GM12878 (cell line): ENCODE measurements at regions not wholly inside any gene's neighbourhood (a gene's known extent, or its start where the extent isn't known, plus 50 kb on each side); places are given as distances from the start of the nearest gene placed in this dataset.

ENCODE experiments used
- ATAC-seq: fragments of 200-7000 bp; cut with Tn5 transposase; 3 replicates; pipeline ENCODE4 v1.9.1; 2020; ENCODE audit warnings: mild to moderate bottlenecking, moderate library complexity
- BruUV-seq: library from RNA; stranded (reverse); fragments of 400-500 nt; replicated peaks from 2 replicates; lab custom pipeline; 2021; lab: Mats Ljungman, UMichigan
- CTCF ChIA-PET: fragments of 300-600 bp; sonication (Branson Sonifier 250); formaldehyde crosslinking; extraction: SDS; loops from one replicate; lab custom pipeline; 2021; ENCODE audit warnings: inconsistent platforms; lab: Yijun Ruan, JAX
- POLR2A ChIA-PET: fragments of 350-600 bp; formaldehyde crosslinking; extraction: SDS; loops from one replicate; lab custom pipeline; 2021; ENCODE audit warnings: inconsistent platforms; lab: Charles Lee
- RAD21 ChIA-PET: fragments of 300-600 bp; sonication (Branson Sonifier 250); formaldehyde crosslinking; loops from one replicate; lab custom pipeline; 2023; ENCODE audit warnings: antibody characterized with exemption; ENCODE audit not compliant: unreplicated experiment; lab: Charles Lee
- SMC1A ChIA-PET: fragments of 300-600 bp; sonication (Branson Sonifier 250); formaldehyde crosslinking; loops from one replicate; lab custom pipeline; 2023; ENCODE audit not compliant: unreplicated experiment, uncharacterized antibody; lab: Charles Lee
- DNase-seq: peaks from one replicate; pipeline ENCODE4 v3.0.0-alpha.2; 2011; ENCODE audit warnings: low read depth, low spot score
- FAIRE-seq: peaks from 3 replicates; lab custom pipeline; 2011; peaks lifted over from hg19 to GRCh38; lab: Jason Lieb, UNC
- H2AFZ ChIP-seq: 2 replicates; pipeline ENCODE4 v1.6.0; 2011; ENCODE audit warnings: low read depth, low read length, control low read depth; ENCODE audit not compliant: control insufficient read depth
- H3K27ac ChIP-seq: 2 replicates; pipeline ENCODE4 v1.5.1; 2011; ENCODE audit warnings: control low read depth; ENCODE audit not compliant: control insufficient read depth, insufficient read depth
- H3K27me3 ChIP-seq, 2 experiments: replicated peaks in 1 of 2; 2 replicates each; pipeline versions ENCODE4 v1.6.0 to v1.6.1; 2011; ENCODE audit warnings: low read length in 1 of 2; ENCODE audit not compliant: control insufficient read depth in 2 of 2, insufficient read depth in 2 of 2
- H3K36me3 ChIP-seq, 2 experiments: 2 replicates each; pipeline ENCODE4 v1.5.1; 2011; ENCODE audit warnings: low read length in 1 of 2; ENCODE audit not compliant: control insufficient read depth in 2 of 2, insufficient read depth in 2 of 2
- H3K4me1 ChIP-seq: 2 replicates; pipeline ENCODE4 v1.6.1; 2011; ENCODE audit warnings: mild to moderate bottlenecking, low read length, moderate library complexity, mixed read lengths; ENCODE audit not compliant: control insufficient read depth, insufficient read depth
- H3K4me2 ChIP-seq: 2 replicates; pipeline ENCODE4 v1.6.0; 2011; ENCODE audit warnings: control low read depth; ENCODE audit not compliant: control insufficient read depth, insufficient read depth
- H3K4me3 ChIP-seq: fragments of 200-600 bp; sonication (generic); 2 replicates; pipeline ENCODE4 v1.5.1; 2016
- H3K79me2 ChIP-seq: 2 replicates; pipeline ENCODE4 v1.6.0; 2011; ENCODE audit warnings: low read length; ENCODE audit not compliant: control insufficient read depth, insufficient read depth
- H3K9ac ChIP-seq: 2 replicates; pipeline ENCODE4 v1.8.0; 2011; ENCODE audit warnings: low read length, control low read depth, mixed read lengths; ENCODE audit not compliant: control insufficient read depth, insufficient read depth
- H3K9me3 ChIP-seq: replicated peaks from 3 replicates; pipeline ENCODE4 v1.5.1; 2011; ENCODE audit warnings: mild to moderate bottlenecking, low read length; ENCODE audit not compliant: control insufficient read depth, insufficient read depth
- H4K20me1 ChIP-seq: 2 replicates; pipeline ENCODE4 v1.6.0; 2011; ENCODE audit not compliant: control insufficient read depth, insufficient read depth
- ATF2 ChIP-seq: IDR thresholded peaks from 2 replicates; pipeline ENCODE4 v1.6.1; 2012; ENCODE audit warnings: low read length, inconsistent platforms
- BCL11A ChIP-seq: IDR thresholded peaks from 2 replicates; pipeline ENCODE4 v1.6.1; 2011; ENCODE audit warnings: low read depth, low read length
- E2F4 ChIP-seq: IDR thresholded peaks from 2 replicates; pipeline ENCODE4 v1.6.1; 2012; ENCODE audit warnings: low read depth, low read length, improper control_type of control experiment
- IKZF1 ChIP-seq: fragments of 450-650 bp; conservative IDR thresholded peaks from 2 replicates; pipeline ENCODE4 v1.6.1; 2017; ENCODE audit warnings: antibody characterized with exemption, mild to moderate bottlenecking
- JUND ChIP-seq: IDR thresholded peaks from 2 replicates; pipeline ENCODE4 v1.6.1; 2012; ENCODE audit warnings: low read depth, mild to moderate bottlenecking, low read length, improper control_type of control experiment, moderate library complexity
- KDM1A ChIP-seq: fragments of 200-600 bp; sonication (generic); IDR thresholded peaks from 2 replicates; pipeline ENCODE4 v1.6.1; 2016; ENCODE audit warnings: borderline replicate concordance
- KLF5 ChIP-seq: fragments of 450-650 bp; IDR thresholded peaks from 2 replicates; pipeline ENCODE4 v1.6.1; 2014; ENCODE audit warnings: mild to moderate bottlenecking; ENCODE audit not compliant: partially characterized antibody
- PML ChIP-seq: IDR thresholded peaks from 2 replicates; pipeline ENCODE4 v1.6.1; 2012; ENCODE audit warnings: low read length, inconsistent platforms
- RBBP5 ChIP-seq: fragments of 200-600 bp; sonication (generic); conservative IDR thresholded peaks from 2 replicates; pipeline ENCODE4 v1.6.1; 2016
- RCOR1 ChIP-seq: conservative IDR thresholded peaks from 2 replicates; pipeline ENCODE4 v1.6.1; 2012; ENCODE audit warnings: low read depth, low read length, improper control_type of control experiment
- SMC3 ChIP-seq: IDR thresholded peaks from 2 replicates; pipeline ENCODE4 v1.6.1; 2011; ENCODE audit warnings: low read length, improper control_type of control experiment, borderline replicate concordance
- TAF1 ChIP-seq: IDR thresholded peaks from 2 replicates; pipeline ENCODE4 v1.6.1; 2011; ENCODE audit warnings: mild to moderate bottlenecking, low read depth, low read length, borderline replicate concordance
- TCF12 ChIP-seq: IDR thresholded peaks from 2 replicates; pipeline ENCODE4 v1.6.1; 2011; ENCODE audit warnings: low read depth, mild to moderate bottlenecking, low read length
- WGBS: methylation state at CpG from one replicate; pipeline ENCODE4 v1.1.6; 2016; ENCODE audit warnings: low lambda C conversion rate; ENCODE audit not compliant: insufficient replicate concordance, insufficient coverage; ENCODE audit errors: missing lambda C conversion rate; 5-methylcytosine and 5-hydroxymethylcytosine counted together
- in situ Hi-C: fragments of 300-500 bp; cut with MboI; formaldehyde crosslinking; loops from 9 replicates; pipeline ENCODE4 v1.14.3; 2018; ENCODE audit warnings: mixed read lengths
- intact Hi-C: fragments of 100-400 bp; cut with micrococcal nuclease; formaldehyde crosslinking; loops from one replicate; pipeline ENCODE4 v1.14.2; 2022; ENCODE audit not compliant: unreplicated experiment

GRCh38 chr2:221874444-221874843 is 302.3 kb upstream of the EPHA4 start:
- no peak for ATAC-seq

More at GRCh38 chr2:221874444-221874843, 302.3 kb upstream of the EPHA4 start:
- no peaks in the 10 kb centered on the region for H4K20me1 ChIP-seq
- ChIA-PET SMC1A (no interaction called here), CTCF (interaction anchor here (0.5 kb wide), 1 partner anchor 1708 kb away, joined by 3 read pairs; no protein-coding TSS in a partner anchor), POLR2A (no interaction called here)
- FAIRE-seq, result no peak
- no peaks in the 10 kb centered on the region for H3K36me3 ChIP-seq
- no peak overlapping the region for H3K27ac ChIP-seq
- H3K9me3 ChIP-seq, result no peaks in the 10 kb centered on the region
- H2AFZ ChIP-seq, result no peak overlapping the region
- intact Hi-C loops, result no loop called here
- no peak for TF ChIP-seq KDM1A
- TF ChIP-seq JUND, result no peak
- TF ChIP-seq E2F4, result no peak
- TF ChIP-seq KLF5, result no peak
- TF ChIP-seq RCOR1, result no peak
- no peak for TF ChIP-seq BCL11A
- TF ChIP-seq SMC3, result no peak
- TF ChIP-seq TCF12, result no peak
- no peak for TF ChIP-seq IKZF1
- TF ChIP-seq PML, result no peak
- TF ChIP-seq TAF1, result no peak
- TF ChIP-seq ATF2, result no peak
- no peak for TF ChIP-seq RBBP5
- TF ChIP-seq, all 136 proteins: peak for 0
- WGBS, result 27% methylated on average over 2 of the region's 2 CpGs
- in situ Hi-C loops, result no loop called here
- RAD21 ChIA-PET, result no interaction called here
- H3K4me1 ChIP-seq, result no peaks in the 10 kb centered on the region
- no peak overlapping the region for H3K4me3 ChIP-seq
- DNase-seq, result no peak
- no peaks in the 10 kb centered on the region for H3K27me3 ChIP-seq
- no peak overlapping the region for H3K4me2 ChIP-seq
- no peaks in the 10 kb centered on the region for H3K79me2 ChIP-seq
- no TSS peak for BruUV-seq
- no peak overlapping the region for H3K9ac ChIP-seq
